ENCODE measurements at regions not wholly inside any gene's neighbourhood (a gene's known extent, or its start where the extent isn't known, plus 50 kb on each side); places are given as distances from the start of the nearest gene placed in this dataset.

- WGBS, 2 experiments (ENCODE audit: extremely low coverage in 1 of 2, insufficient coverage in 1 of 2, insufficient read length in 1 of 2, insufficient replicate concordance in 2 of 2, low coverage in 1 of 2, low lambda C conversion rate in 2 of 2, missing lambda C conversion rate in 1 of 2): 100% methylated on average over 1 of the region's 1 CpG; no CpG with 5 or more reads in 1 of the 2 experiments
- POLR2A ChIA-PET (ENCODE audit: partially characterized antibody): no interaction called here
Measured at GRCh38 chr9:106417685-106418084, 445.3 kb upstream of the ZNF462 start.

More at GRCh38 chr9:106417685-106418084, 445.3 kb upstream of the ZNF462 start:
- Histone ChIP-seq H4K91ac (replicated peaks; ENCODE audit: insufficient read length, low read length) (no peak overlapping the region), H3K27ac (ENCODE audit: low read depth, low read length) (no peak overlapping the region), H2AK5ac (ENCODE audit: low read depth, low read length) (no peak overlapping the region), H2BK20ac (ENCODE audit: low read length) (no peak overlapping the region), H2BK120ac (replicated peaks; ENCODE audit: low read depth, low read length) (no peak overlapping the region), H3K4me1 (replicated peaks in 1 of 4; ENCODE audit: control insufficient read depth in 3 of 4, insufficient read depth in 4 of 4, low read length in 3 of 4) (peaks cover 0 to 5% (median 2%) of the 10 kb centered on the region in 4 experiments; a peak in 2 of 7 replicates), H3K4me2 (ENCODE audit: insufficient read depth in 1 of 2, low read depth in 2 of 2, low read length in 2 of 2) (no peak overlapping the region), H4K8ac (ENCODE audit: extremely low read depth, insufficient read depth, low read length) (no peak overlapping the region), H3K79me1 (ENCODE audit: low read depth, low read length) (no peaks in the 10 kb centered on the region), H2BK5ac (ENCODE audit: low read depth, low read length) (no peak overlapping the region), H4K20me1 (replicated peaks in 1 of 2; ENCODE audit: control insufficient read depth in 1 of 2, insufficient read depth in 2 of 2, low read length in 2 of 2) (no peaks in the 10 kb centered on the region), H3K79me2 (ENCODE audit: control insufficient read depth in 1 of 2, insufficient read depth in 2 of 2, low read length in 2 of 2) (no peaks in the 10 kb centered on the region), H3K4me3 (ENCODE audit: extremely low read depth in 1 of 4, insufficient read depth in 2 of 4, low read depth in 3 of 4, low read length in 4 of 4) (no peak overlapping the region), H3K18ac (ENCODE audit: extremely low read depth, low read length) (no peak overlapping the region), H3K27me3 (replicated peaks in 1 of 4; ENCODE audit: control insufficient read depth in 3 of 4, extremely low read depth in 1 of 4, insufficient read depth in 3 of 4, low read length in 3 of 4) (no peaks in the 10 kb centered on the region), H3K9me3 (ENCODE audit: insufficient read depth in 2 of 2, low read depth in 1 of 2, low read length in 1 of 2) (no peaks in the 10 kb centered on the region), H3K14ac (ENCODE audit: insufficient read length) (no peak overlapping the region), H2AFZ (ENCODE audit: low read length) (no peak overlapping the region), H3K23ac (ENCODE audit: insufficient read length) (no peak overlapping the region), H3K36me3 (ENCODE audit: control insufficient read depth in 2 of 4, insufficient read depth in 4 of 4, low read length in 3 of 4) (no peaks in the 10 kb centered on the region), H4K5ac (ENCODE audit: insufficient read length, low read depth, low read length) (no peak overlapping the region), H3K4ac (replicated peaks; ENCODE audit: insufficient read length, low read depth, low read length) (no peak overlapping the region), H3K23me2 (ENCODE audit: low read depth, low read length) (no peaks in the 10 kb centered on the region), H2BK12ac (ENCODE audit: low read depth, low read length) (no peak overlapping the region), H2BK15ac (ENCODE audit: low read length) (no peak overlapping the region), H3K9ac (replicated peaks in 1 of 4; ENCODE audit: extremely low read depth in 1 of 4, low read depth in 3 of 4, low read length in 3 of 4) (no peak overlapping the region), H3K56ac (replicated peaks; ENCODE audit: insufficient read length, low read depth, low read length) (no peak overlapping the region)
- FAIRE-seq (no peak), DNase-seq (ENCODE audit: low read depth in 1 of 2, low spot score in 2 of 2) (no peak)
- TF ChIP-seq HDAC6 (IDR thresholded peaks at IDR 0.05; ENCODE audit: low read depth, low read length) (no peak), NANOG (IDR thresholded peaks at IDR 0.05; ENCODE audit: insufficient read depth, low read depth, low read length, poor library complexity, severe bottlenecking) (no peak), KDM1A (IDR thresholded peaks at IDR 0.05; ENCODE audit: borderline replicate concordance, low read length) (no peak), CBX5 (IDR thresholded peaks at IDR 0.05; ENCODE audit: low read depth, low read length) (no peak), CBX8 (IDR thresholded peaks at IDR 0.05; ENCODE audit: borderline replicate concordance, low read depth, low read length) (no peak), RAD21 (IDR thresholded peaks at IDR 0.05 in 1 of 2, conservative IDR thresholded peaks at IDR 0.05 in 1 of 2; ENCODE audit: low read depth in 2 of 2, low read length in 2 of 2) (no peak), ATF3 (IDR thresholded peaks at IDR 0.05; ENCODE audit: insufficient read depth, low read depth, low read length) (no peak), CHD1 (IDR thresholded peaks at IDR 0.05; ENCODE audit: low read depth, low read length) (no peak), TEAD4 (IDR thresholded peaks at IDR 0.05; ENCODE audit: low read depth, low read length) (no peak), CREB1 (IDR thresholded peaks at IDR 0.05) (no peak), TCF12 (IDR thresholded peaks at IDR 0.05; ENCODE audit: low read depth, low read length) (no peak), PHF8 (conservative IDR thresholded peaks at IDR 0.05; ENCODE audit: low read depth, low read length) (no peak)
- CTCF ChIA-PET (ENCODE audit: partially characterized antibody): interaction anchor here (0.7 kb wide), 1 partner anchor 285 kb away, joined by 3 read pairs; no protein-coding TSS in a partner anchor

Data from H1 (cell line).